ENCODE measurements at regions not wholly inside any gene's neighbourhood (a gene's known extent, or its start where the extent isn't known, plus 50 kb on each side); places are given as distances from the start of the nearest gene placed in this dataset.

- DNase-seq (ENCODE audit: low read depth), result no peak
- no peak for TF ChIP-seq CTCF (conservative IDR thresholded peaks at IDR 0.05; ENCODE audit: low read depth, low read length)
These were observed 283.8 kb upstream of the ADAMTS9 start for GRCh38 chr3:64971602-64972001.

GRCh38 chr3:64970634-64971033 lies 282.8 kb upstream of the ADAMTS9 start:
- no peak for DNase-seq (ENCODE audit: low read depth)
- no peak for TF ChIP-seq CTCF (conservative IDR thresholded peaks at IDR 0.05; ENCODE audit: low read depth, low read length)

More at GRCh38 chr3:64971602-64972001, 283.8 kb upstream of the ADAMTS9 start:
- H3K4me3 ChIP-seq (ENCODE audit: low read length), result no peak overlapping the region

GRCh38 chr3:64961301-64961700 lies 273.5 kb upstream of the ADAMTS9 start:
- no peak for TF ChIP-seq CTCF (conservative IDR thresholded peaks at IDR 0.05; ENCODE audit: low read depth, low read length)
- no peak for DNase-seq (ENCODE audit: low read depth)
- H3K4me3 ChIP-seq (ENCODE audit: low read length), result no peak overlapping the region

More at GRCh38 chr3:64970634-64971033, 282.8 kb upstream of the ADAMTS9 start:
- H3K4me3 ChIP-seq (ENCODE audit: low read length), result no peak overlapping the region

- no peak overlapping the region for H3K4me3 ChIP-seq (ENCODE audit: low read length)
- no peak for DNase-seq (ENCODE audit: low read depth)
- no peak for TF ChIP-seq CTCF (conservative IDR thresholded peaks at IDR 0.05; ENCODE audit: low read depth, low read length)
These were observed 270.5 kb upstream of the ADAMTS9 start for GRCh38 chr3:64958199-64958843.

GRCh38 chr3:64957408-64958198 lies 269.8 kb upstream of the ADAMTS9 start:
- DNase-seq (ENCODE audit: low read depth), result no peak
- H3K4me3 ChIP-seq (ENCODE audit: low read length), result no peak overlapping the region
- TF ChIP-seq CTCF (conservative IDR thresholded peaks at IDR 0.05; ENCODE audit: low read depth, low read length), result no peak

GRCh38 chr3:64956711-64957325 lies 269.0 kb upstream of the ADAMTS9 start:
- DNase-seq (ENCODE audit: low read depth), result no peak
- TF ChIP-seq CTCF (conservative IDR thresholded peaks at IDR 0.05; ENCODE audit: low read depth, low read length), result no peak
- no peak overlapping the region for H3K4me3 ChIP-seq (ENCODE audit: low read length)
